Gastroesophageal sphincter (tissue), 4 donors: ENCODE measurements at regions not wholly inside any gene's neighbourhood (a gene's known extent, or its start where the extent isn't known, plus 50 kb on each side); places are given as distances from the start of the nearest gene placed in this dataset.

Source experiments
- ATAC-seq: fragments of 150-250 bp; one replicate; pipeline ENCODE4 v1.9.1; 2016; ENCODE audit warnings: mild to moderate bottlenecking, moderate library complexity
- H3K27ac ChIP-seq, 4 donors: fragments of 200-600 bp; sonication (generic) in 3 of 4; 1 replicate in 3 of 4; 2 replicates in 1 of 4; pipeline ENCODE4 v1.5.1; 2016 to 2019
- H3K27me3 ChIP-seq: fragments of 200-600 bp; sonication (generic); one replicate; pipeline ENCODE4 v1.5.1; 2019
- H3K36me3 ChIP-seq, 2 donors: fragments of 200-600 bp; sonication (generic); one replicate each; pipeline ENCODE4 v1.5.1; 2019; ENCODE audit warnings: control low read depth in 1 of 2
- H3K4me1 ChIP-seq, 3 donors: fragments of 200-600 bp; sonication (generic); 1 replicate in 2 of 3; 2 replicates in 1 of 3; pipeline ENCODE4 v1.5.1; 2016 to 2019; ENCODE audit warnings: control low read depth in 2 of 3
- H3K4me3 ChIP-seq, 2 donors: fragments of 200-600 bp; sonication (generic); one replicate each; pipeline ENCODE4 v1.5.1; 2019; ENCODE audit warnings: mild to moderate bottlenecking in 1 of 2, moderate library complexity in 1 of 2
- H3K9me3 ChIP-seq, 3 donors: fragments of 200-600 bp; sonication (generic); one replicate each; pipeline ENCODE4 v1.5.1; 2017 to 2019; ENCODE audit warnings: control low read depth in 2 of 3
- CTCF ChIP-seq, 4 experiments: fragments of 200-600 bp in 2 of 4; fragments of 450-650 bp in 2 of 4; sonication (generic) in 1 of 4; IDR thresholded peaks; one replicate each; pipeline ENCODE4 v1.5.1; 2017 to 2019; ENCODE audit warnings: antibody characterized with exemption in 4 of 4, mild to moderate bottlenecking in 2 of 4, moderate library complexity in 2 of 4
- EP300 ChIP-seq: sonication (generic); formaldehyde crosslinking; IDR thresholded peaks from one replicate; pipeline ENCODE4 v1.6.1; 2017; ENCODE audit warnings: antibody characterized with exemption, mild to moderate bottlenecking
- POLR2A ChIP-seq, 2 donors: fragments of 450-650 bp; IDR thresholded peaks; one replicate each; pipeline ENCODE4 v1.6.1; 2017; ENCODE audit warnings: antibody characterized with exemption in 2 of 2, mild to moderate bottlenecking in 2 of 2, moderate library complexity in 1 of 2
- POLR2AphosphoS5 ChIP-seq: sonication (generic); formaldehyde crosslinking; IDR thresholded peaks from one replicate; pipeline ENCODE4 v1.6.1; 2017; ENCODE audit warnings: antibody characterized with exemption
- WGBS, 2 donors: methylation state at CpG; one replicate each; pipeline ENCODE4 v1.1.5; 2018; ENCODE audit warnings: low coverage in 1 of 2; 5-methylcytosine and 5-hydroxymethylcytosine counted together

DNA sequence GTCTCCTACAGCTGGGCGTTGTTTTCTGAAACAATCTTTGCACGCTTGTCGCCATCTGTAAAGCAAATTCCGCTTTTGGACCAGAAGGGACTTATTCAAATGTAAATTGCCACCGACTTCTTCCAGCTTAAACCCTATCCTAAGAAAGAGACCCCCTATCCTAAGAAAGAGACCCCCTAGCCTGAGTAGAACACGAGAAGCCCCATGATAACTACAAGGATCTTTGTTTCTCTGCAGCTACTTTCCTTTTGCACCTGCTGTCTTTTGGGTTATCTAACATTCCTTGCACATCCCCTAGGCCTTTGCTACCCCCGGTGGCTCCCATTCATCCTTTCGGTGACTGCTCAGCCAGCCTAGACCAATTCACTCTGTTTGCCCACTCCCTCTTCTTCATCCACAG, 536.0 kb upstream of the PRKX start:
- H3K4me1 ChIP-seq: no peaks in the 10 kb centered on the region
- no peak overlapping the region for H3K4me3 ChIP-seq
- no peaks in the 10 kb centered on the region for H3K27me3 ChIP-seq
- ATAC-seq: no peak
- H3K36me3 ChIP-seq: no peaks in the 10 kb centered on the region
- TF ChIP-seq EP300 (no peak), POLR2A (IDR thresholded peaks at IDR 0.05) (no peak), POLR2AphosphoS5 (no peak), CTCF (IDR thresholded peaks at IDR 0.05) (no peak)
- no peak overlapping the region for H3K27ac ChIP-seq
- no peaks in the 10 kb centered on the region for H3K9me3 ChIP-seq
- WGBS, 2 donors: 54 to 65% methylated on average over 6 to 8 of the region's 8 CpGs

GRCh38 chrX:4243759-4244158, 530.3 kb upstream of the PRKX start:
- 0 to 37% methylated on average over 1 to 2 of the region's 2 CpGs for WGBS, 2 donors

GRCh38 chrX:4240541-4241194, 527.2 kb upstream of the PRKX start:
- TF ChIP-seq CTCF (IDR thresholded peaks at IDR 0.05) (no peak), POLR2AphosphoS5 (no peak), EP300 (no peak), POLR2A (IDR thresholded peaks at IDR 0.05) (no peak)
- Histone ChIP-seq H3K27ac (no peak overlapping the region), H3K36me3 (no peaks in the 10 kb centered on the region), H3K4me3 (no peak overlapping the region), H3K9me3 (no peaks in the 10 kb centered on the region), H3K4me1 (no peaks in the 10 kb centered on the region), H3K27me3 (no peaks in the 10 kb centered on the region)
- 64 to 72% methylated on average over 6 of the region's 6 CpGs for WGBS, 2 donors
- ATAC-seq: no peak

More at GRCh38 chrX:4243759-4244158, 530.3 kb upstream of the PRKX start:
- Histone ChIP-seq H3K36me3 (no peaks in the 10 kb centered on the region), H3K4me1 (no peaks in the 10 kb centered on the region), H3K4me3 (no peak overlapping the region), H3K9me3 (no peaks in the 10 kb centered on the region), H3K27me3 (no peaks in the 10 kb centered on the region), H3K27ac (no peak overlapping the region)
- no peak for TF ChIP-seq EP300
- TF ChIP-seq POLR2A (IDR thresholded peaks at IDR 0.05): no peak
- no peak for TF ChIP-seq POLR2AphosphoS5
- no peak for TF ChIP-seq CTCF (IDR thresholded peaks at IDR 0.05)
- no peak for ATAC-seq

- TF ChIP-seq CTCF (IDR thresholded peaks at IDR 0.05) (no peak), POLR2AphosphoS5 (no peak), EP300 (no peak), POLR2A (IDR thresholded peaks at IDR 0.05) (no peak)
- Histone ChIP-seq H3K36me3 (no peaks in the 10 kb centered on the region), H3K4me3 (no peak overlapping the region), H3K27me3 (no peaks in the 10 kb centered on the region), H3K27ac (no peak overlapping the region), H3K9me3 (no peaks in the 10 kb centered on the region), H3K4me1 (no peaks in the 10 kb centered on the region)
- 68 to 80% methylated on average over 3 to 5 of the region's 5 CpGs for WGBS, 2 donors
- no peak for ATAC-seq
Measured at GRCh38 chrX:4239650-4240540, 526.4 kb upstream of the PRKX start.
